Stimulated activated naive CD4-positive, alpha-beta T cell (primary cell): ENCODE measurements at regions not wholly inside any gene's neighbourhood (a gene's known extent, or its start where the extent isn't known, plus 50 kb on each side); places are given as distances from the start of the nearest gene placed in this dataset.
"Not testable (repeated sequence)": the region's sequence is repeated elsewhere in the genome, so short reads cannot be mapped to it uniquely, and the experiment has no call there.

ENCODE experiments used
- DNase-seq, 6 experiments: peaks; one replicate each; lab custom pipeline; 2025; lab: John Stamatoyannopoulos, UW

GRCh38 chr15:39499681-39500080 lies 81.2 kb upstream of the THBS1 start:
- DNase-seq = no peak

- no peak for DNase-seq
Measured at GRCh38 chr15:39501366-39502081, 79.4 kb upstream of the THBS1 start.

GRCh38 chr15:39502082-39502447 lies 78.8 kb upstream of the THBS1 start:
- no peak for DNase-seq

GRCh38 chr15:39502611-39503195 lies 78.2 kb upstream of the THBS1 start:
- no peak for DNase-seq

- DNase-seq = no peak
Measured at GRCh38 chr15:39503526-39503925, 77.4 kb upstream of the THBS1 start.

- DNase-seq = no peak
Measured at GRCh38 chr15:39504808-39505207, 76.1 kb upstream of the THBS1 start.

GRCh38 chr15:39506146-39506545 lies 74.7 kb upstream of the THBS1 start:
- no peak for DNase-seq

GRCh38 chr15:39508536-39508935 lies 72.3 kb upstream of the THBS1 start:
- no peak for DNase-seq

GRCh38 chr15:39510001-39510701 lies 70.7 kb upstream of the THBS1 start:
- DNase-seq = no peak

- no peak for DNase-seq
Measured at GRCh38 chr15:39511000-39511915, 69.6 kb upstream of the THBS1 start.

GRCh38 chr15:39511916-39512260 lies 69.0 kb upstream of the THBS1 start:
- DNase-seq = no peak

- DNase-seq = no peak
Measured at GRCh38 chr15:39512643-39513042, 68.2 kb upstream of the THBS1 start.

- DNase-seq = no peak
Measured at GRCh38 chr15:39513936-39514335, 66.9 kb upstream of the THBS1 start.

- DNase-seq = no peak
Measured at GRCh38 chr15:39514933-39515332, 65.9 kb upstream of the THBS1 start.

GRCh38 chr15:39515765-39516164 lies 65.1 kb upstream of the THBS1 start:
- DNase-seq = no peak

GRCh38 chr15:39517122-39517855 lies 63.6 kb upstream of the THBS1 start:
- DNase-seq = no peak

- DNase-seq = not testable (repeated sequence)
Measured at GRCh38 chr15:39523968-39524367, 56.9 kb upstream of the THBS1 start.

- DNase-seq = no peak
Measured at GRCh38 chr15:39529457-39529856, 51.4 kb upstream of the THBS1 start.

- DNase-seq = no peak
Measured at GRCh38 chr15:39530480-39531342, 50.2 kb upstream of the THBS1 start.
